Activated CD4-positive, CD25-positive, alpha-beta regulatory T cell treated with anti-CD3 and anti-CD28 coated beads, Interleukin-2, amount 50 U/mL, for 72 hours (primary cell): ENCODE measurements at regions not wholly inside any gene's neighbourhood (a gene's known extent, or its start where the extent isn't known, plus 50 kb on each side); places are given as distances from the start of the nearest gene placed in this dataset.

Source experiments
- DNase-seq: peaks from one replicate; pipeline ENCODE4 v3.0.0; 2021

DNA sequence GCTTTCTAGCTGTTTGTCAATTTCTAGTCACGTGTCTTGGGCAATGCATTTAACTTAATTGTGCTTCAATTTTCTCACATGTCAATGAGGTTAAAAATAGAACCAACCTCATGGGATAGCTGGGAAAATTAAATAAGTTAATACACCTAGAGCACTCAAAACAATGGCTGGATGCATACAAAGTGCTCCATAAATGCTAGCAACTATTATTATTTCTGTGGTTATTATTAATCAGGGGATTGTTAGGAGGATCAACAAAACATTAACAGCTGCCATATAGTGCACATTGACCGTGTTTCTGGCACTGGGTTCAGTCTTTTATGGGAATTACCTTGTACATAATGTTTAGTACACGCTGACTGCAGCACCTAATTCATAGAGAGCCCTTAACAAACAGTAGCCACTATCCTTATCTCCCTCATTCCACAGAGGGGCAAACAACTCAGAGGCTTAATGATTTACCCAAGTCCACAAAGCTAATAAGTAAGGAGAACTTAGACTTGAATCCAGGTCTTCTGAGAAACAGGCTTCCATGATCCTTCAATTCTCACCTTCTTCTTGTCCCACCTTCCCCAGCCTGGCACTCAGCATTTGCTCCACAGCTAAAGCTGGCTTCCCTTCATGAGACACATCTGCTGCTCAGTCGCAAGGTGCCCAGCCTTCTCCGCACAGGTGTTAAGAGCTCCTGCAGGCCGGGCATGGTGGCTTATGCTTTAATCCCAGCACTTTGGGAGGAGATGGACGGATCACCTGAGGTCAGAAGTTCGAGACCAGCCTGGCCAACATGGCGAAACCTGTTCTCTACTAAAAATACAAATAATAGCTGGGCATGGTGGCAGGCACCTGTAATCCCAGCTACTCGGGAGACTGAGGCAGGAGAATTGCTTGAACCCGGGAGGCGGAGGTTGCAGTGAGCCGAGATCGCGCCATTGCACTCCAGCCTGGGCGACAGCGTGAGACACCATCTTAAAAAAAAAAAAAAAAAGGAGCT lies 137.4 kb upstream of the ABCA1 start:
- DNase-seq, result no peak

DNA sequence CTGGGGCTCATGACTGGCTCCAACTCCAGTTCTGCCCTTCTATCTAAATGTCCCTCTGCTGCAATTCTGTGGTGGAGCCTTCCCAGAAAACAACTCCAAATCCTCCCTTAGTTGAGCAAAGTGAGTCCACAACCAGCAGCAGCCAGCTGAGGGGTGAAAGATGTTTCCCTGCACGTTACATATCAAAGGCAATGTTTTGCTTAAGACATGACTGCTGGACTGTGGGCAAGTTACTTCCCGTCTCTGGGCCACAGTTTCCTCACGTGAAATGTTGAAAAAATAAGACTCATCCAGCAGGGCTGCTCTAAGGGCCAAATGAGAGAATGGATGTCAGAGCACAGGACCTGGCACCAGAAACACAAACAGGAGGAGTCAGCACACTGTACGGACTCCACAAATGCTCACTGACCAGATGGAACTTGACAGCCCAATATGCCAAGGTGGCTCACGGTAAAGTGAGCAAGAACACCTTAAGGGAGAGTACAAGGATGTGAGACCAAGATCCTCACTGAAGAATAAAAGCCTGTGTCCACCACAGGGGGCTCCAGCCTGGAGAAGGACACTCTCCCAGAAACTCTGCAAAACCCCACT lies 138.4 kb upstream of the ABCA1 start:
- DNase-seq, result no peak

DNA sequence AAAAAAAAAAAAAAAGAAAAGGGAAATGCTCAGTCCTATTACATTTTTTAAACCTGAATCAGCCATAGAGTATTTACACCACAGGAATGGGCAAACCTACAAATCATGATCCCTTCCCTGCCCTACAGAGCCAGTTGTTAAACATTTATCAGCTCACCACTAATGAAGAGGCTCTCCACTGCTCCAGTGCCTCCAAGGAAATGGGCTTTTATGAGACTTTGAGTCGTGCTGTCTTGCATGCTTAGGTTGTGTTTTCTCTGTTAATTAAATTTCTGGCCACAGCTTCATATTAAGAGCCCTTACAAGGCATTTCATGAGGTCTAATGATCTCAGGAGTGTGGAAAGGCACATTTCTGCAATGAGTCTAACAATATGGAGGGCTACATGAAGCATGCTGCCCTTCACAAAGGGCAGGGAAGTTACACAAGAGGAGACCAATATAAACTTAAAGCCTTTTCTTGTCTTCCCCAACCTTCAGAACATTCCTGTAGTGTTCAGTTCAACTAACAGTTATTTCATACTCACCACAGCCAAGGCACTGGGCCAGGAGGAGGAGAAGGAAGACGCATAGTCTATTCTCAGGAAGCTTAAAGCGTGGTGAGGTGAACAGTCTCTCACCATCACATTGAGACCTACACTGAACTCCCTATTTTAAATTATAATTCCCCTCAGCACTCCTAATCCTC lies 140.1 kb upstream of the ABCA1 start:
- DNase-seq, result no peak

DNA sequence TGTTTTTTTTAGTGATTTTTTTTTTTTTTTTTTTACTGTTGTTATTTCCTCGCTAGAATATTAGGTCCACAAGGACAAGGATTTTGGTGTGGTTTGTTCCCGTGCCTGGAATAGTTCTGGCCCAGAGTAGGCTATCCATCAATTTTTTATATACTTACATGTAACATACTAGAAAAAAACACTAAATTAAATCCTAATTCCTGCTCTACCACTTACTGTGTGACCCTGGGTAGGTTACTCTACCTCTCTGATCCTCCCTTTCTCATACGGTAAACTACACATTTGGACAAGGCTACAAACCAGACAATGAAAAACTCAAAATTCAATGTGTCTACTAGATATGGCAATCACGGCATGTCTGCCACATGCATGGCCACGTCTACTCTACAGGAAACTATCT lies 141.3 kb upstream of the ABCA1 start:
- no peak for DNase-seq

DNA sequence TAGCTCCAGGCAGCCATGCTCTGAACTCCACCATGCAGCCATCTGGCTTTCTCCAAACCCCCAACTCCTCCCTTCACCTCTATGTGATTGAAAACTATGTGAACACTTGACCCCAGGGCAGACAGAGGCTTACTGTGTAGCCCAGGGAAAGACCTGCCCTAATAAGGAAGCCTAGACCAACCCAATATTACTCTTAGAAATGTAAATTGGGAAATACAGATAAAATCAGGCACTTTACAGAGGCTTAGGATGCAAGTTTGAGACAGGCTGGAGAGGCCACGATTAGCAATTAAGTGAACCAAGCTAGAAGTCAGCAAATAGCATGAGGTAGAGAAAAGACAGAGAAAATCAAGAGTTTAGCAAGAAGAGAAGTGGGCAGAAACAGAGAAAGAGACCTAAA lies 141.7 kb upstream of the ABCA1 start:
- DNase-seq, result no peak

DNA sequence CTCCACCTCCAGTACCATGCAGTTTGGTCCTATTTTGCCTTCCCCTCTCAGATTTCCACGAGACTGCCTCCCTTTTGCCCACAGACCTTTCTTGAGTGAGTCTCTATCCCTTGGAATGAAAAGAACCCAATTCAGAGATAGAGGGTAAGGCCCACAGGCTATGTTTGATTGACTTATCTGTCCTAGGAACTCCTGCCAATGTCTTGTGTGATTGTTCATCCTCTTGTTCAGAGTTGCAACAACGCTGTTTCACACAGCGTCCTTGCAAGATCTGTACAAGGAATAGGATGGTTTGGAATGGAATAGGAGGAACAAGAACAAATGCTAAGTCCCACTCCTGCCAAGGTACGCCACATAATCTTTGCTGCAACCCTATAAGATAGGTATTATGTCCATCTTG lies 142.2 kb upstream of the ABCA1 start:
- DNase-seq, result no peak

DNA sequence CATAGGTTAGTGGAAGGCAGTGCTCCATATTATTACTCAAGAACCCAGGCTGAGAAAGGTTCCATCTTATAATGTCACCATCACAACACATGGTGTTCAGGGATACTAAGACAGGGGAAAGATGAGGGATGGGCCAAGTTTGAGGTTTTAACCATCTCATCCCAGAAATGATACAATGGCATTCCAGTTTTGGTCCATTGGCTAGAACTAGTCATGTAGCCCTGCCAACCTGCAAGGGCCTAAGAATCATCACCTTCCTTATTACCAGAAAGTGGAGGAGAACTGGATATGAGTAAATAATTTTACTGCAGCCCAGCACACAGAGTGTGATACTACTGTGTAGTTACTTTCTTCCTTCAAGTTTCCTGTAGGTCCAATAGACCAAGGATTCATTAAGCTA lies 144.5 kb upstream of the ABCA1 start:
- no peak for DNase-seq

DNA sequence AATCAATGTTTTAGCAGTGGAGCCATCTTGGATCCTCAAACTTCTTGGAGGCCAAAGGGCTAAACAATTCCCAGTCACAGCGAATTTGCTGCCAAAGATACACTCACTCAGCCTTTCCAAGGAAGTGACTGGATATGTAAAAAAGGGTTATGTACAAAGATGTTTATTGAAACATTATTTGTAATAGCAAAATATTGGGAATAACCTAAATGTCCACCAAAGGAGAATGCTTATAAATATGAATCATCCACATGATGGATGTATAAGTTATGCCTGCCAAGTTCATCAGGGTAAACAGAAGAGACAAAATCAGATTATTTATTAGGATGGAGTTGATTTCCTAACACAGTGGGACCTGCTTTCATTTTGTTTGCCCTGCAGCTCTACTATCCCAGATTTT lies 145.2 kb upstream of the ABCA1 start:
- DNase-seq, result no peak

DNA sequence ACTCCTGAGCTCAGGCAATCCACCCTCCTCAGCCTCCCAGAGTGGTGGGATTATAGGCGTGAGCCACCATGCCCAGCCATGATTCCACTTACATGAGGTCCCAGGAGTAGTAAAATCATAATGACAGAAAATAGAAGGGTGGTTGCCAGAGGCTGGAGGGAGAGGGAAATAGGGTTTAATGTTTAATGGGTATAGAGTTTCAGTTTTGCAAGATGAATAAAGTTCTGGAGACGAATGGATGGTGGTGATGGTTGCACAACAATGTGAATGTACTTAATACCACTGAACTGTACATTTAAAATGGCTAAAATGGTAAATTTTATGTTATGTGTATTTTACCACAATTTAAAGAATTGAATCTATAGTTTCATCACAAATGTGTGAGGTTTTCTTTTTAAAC lies 146.5 kb upstream of the ABCA1 start:
- no peak for DNase-seq

DNA sequence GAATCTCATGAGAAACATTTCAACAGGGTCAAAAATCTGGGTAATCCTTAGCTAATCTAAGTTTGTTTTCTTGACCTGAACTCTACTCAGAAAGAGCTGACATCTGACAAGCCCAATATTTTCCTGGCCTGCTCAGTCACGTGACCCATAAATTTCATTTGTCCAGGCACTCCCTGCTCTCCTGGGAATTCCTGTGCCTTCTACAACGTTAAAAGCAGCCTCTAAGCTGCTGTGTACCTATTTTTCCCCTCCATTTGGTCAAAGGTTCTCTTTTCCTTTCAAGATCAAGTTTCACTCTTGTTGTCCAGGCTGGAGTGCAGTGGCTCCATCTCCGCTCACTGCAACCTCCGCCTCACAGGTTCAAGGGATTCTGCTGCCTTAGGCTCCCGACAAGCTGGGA lies 148.8 kb upstream of the ABCA1 start:
- DNase-seq, result no peak

DNA sequence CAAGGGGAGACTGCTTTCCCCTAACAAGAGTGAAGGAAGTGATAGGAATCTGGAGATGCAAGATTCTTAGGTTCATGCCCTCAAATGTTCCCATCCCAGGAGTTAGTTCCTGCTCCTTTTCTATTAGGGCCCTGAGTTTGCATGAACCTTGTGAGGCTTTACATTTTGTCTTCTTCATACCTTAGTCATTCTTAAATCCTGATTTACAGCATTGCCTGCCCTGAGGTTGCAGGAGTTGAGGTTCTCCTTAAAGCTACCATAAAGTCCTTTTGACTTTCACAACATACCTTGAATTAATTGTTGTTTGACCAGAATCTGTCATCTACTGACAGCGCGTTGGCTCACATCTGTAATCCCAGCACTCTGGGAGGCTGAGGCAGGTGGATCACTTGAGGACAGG lies 151.5 kb upstream of the ABCA1 start:
- DNase-seq, result no peak

DNA sequence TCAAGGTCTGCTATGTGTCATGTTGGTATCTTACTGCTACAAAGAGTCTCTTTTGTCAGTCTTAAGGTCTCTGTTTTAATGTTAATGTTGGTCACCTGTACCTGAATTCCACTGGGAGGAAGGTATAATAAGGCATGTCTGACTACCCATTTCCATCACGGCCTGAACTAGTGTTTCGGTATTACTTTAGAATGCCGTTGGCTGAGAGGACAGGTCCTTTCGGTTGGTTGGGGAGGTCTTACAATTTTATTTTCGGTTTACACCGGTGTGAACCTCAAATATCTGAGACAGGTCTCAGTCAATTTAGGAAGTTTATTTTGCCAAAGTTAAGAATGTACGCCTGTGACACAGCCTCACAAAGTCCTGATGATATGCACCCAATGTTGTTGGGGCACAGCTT lies 154.9 kb upstream of the ABCA1 start:
- no peak for DNase-seq

DNA sequence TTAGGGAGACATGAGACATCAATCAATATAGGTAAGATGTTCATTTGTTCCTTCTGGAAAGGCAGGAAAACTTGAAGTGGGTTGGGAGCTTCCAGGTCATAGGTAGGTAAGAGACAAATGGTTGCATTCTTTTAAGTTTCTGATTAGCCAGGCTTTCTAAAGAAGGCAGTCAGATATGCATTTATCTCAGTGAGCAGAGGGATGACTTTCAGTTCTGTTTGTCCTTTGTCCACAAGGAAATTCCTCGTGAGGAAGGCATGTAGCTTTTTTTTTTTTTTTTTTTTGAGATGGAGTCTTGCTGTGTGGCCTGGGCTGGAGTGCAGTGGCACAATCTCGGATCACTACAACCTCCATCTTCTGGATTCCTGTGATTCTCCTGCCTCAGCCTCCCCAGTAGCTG lies 155.3 kb upstream of the ABCA1 start:
- no peak for DNase-seq

DNA sequence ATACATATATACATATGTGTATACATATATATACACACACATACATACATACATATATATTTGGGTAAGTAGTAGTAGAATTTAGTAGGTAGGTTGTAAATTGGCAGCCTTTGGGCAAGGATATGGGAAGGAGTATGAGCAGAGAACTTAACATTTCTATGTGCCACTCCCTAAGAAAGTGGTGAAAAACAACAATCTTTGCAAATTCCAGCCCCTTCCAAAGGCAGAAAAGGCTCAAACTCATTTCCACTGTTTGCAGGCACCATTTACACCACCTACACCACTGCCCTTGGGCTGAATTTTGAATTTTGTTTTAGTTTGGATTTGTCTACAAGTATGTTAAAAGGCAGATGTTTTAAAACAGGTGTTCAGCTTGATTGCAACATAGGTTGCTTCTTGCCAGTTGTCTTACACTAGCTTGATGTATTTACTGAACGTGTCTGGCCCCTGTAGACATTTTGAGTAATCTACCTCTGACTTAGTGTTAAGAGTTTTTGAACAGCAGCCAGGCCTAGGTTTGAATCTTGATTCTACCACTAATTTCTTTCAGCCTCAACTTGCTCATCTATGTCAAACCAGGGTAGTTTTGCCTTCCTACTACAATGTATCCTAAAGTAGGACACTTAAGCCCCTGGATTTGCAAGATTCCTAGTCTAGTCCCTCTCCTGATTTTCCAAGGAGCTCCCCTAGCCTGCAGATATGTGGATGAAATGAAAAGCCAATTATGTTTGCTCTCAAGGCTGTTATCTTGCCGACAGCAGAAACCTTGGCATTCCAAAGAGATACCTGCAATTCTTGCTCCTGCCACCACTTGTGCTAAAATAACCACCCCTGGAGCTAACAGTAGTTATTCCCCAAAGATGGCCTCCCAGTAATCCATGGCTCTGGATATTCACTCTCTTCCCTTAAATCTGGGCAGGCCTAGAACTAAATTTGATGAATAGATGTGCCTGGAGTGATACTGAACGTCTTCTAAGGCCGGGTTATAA lies 156.2 kb upstream of the SLC44A1 start:
- no peak for DNase-seq

DNA sequence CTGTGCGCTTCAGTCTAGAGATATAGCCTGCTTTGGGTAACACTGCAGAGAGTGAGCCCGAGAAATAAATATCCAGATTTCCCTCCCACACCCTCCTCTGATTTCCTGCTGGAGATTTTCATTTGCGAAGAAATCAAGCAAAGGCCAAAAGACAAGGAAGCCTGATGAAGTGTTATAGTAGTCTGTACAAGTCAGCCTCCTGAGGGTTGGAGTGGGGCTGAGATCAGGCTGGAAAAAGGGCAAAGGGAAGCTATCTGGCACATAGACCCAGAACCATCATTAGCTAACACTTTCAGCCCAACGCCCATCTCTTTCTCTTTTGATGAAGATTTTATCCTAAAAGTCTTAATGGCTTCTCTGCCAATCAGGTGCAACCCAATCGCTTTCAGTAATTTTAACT lies 154.6 kb upstream of the SLC44A1 start:
- no peak for DNase-seq

DNA sequence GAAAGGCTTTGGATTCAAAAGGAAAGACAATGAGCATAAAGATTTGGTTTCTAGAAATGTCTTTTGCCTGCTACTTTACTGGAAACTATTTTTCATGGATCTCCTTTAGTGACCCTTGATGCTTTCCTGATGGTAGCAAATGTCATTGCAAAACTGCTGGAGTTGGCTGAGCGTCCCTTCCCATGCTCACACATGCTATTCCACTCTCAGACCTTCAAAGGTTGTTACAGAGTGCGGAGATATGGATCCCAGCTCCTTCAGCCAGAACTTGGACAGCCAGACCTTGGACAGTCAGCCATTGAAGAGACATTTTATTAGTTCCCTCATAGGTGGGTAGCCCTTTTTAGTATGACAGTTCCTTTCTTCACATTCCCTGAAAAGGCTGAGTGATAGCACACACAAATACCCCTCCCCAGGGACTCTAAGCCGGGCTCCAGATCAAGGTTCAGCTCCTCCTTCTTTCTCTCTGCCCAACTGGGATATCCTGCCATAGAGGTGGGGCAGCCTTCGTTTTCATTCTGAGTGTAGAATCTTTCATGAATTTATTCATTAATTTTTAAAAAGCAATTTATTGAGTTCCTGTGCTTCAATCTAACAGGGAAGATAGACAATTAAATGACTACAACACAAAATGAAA lies 153.3 kb upstream of the SLC44A1 start:
- DNase-seq, result no peak

DNA sequence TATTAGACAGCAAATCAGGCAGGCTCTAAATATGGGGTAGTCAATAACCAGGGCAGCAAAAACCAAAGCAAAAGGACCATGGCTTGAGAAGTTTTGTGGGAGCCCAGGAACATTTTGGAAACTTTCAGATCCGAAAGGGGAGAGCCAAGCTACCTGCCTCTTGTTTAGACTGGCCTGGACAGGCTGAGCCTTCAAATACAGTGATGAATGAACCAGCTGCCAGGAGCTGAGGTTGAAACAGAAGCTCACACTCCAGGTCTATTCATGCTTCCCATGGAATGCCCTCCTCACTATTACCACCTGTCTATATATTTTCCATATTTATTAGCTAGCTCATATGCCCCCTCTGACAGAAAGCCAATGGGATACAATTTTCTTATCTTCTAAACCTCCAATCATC lies 150.8 kb upstream of the SLC44A1 start:
- no peak for DNase-seq

DNA sequence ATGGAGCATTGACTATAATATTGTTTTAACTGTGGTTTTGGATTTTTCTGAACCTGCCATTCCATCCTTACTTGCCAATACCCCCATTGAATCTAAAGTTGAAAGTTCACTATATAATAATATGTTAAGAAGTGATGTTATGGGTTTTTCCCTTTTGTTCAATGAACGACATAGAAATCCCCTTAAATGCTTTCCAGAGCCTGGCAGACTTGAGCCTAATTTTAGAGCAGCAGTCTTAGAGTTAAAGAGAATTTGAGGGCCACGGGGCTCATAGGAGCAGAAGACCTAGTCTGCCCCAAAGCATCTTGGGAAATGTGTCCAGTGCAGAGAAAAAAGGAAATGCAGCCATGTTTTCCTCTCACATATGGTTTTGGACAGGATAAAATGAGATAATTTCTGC lies 146.1 kb upstream of the SLC44A1 start:
- DNase-seq, result no peak

DNA sequence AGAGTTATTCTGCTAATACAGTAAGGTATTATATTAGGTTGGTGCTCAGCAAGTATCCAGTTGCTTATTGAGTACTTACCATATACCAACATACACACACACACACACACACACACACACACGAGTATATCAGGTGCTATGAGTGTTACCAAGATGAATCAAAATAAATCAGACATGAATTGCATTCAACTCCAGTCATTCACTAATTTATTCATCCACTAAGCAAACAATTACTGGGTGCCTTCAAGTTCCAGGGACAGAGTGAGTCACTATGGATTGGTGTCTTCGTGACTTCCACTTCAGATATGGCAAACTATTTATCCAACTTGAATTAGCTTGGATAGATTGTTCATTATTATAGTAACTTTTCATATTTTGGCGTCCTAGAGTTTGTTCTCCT lies 140.7 kb upstream of the SLC44A1 start:
- DNase-seq, result no peak

DNA sequence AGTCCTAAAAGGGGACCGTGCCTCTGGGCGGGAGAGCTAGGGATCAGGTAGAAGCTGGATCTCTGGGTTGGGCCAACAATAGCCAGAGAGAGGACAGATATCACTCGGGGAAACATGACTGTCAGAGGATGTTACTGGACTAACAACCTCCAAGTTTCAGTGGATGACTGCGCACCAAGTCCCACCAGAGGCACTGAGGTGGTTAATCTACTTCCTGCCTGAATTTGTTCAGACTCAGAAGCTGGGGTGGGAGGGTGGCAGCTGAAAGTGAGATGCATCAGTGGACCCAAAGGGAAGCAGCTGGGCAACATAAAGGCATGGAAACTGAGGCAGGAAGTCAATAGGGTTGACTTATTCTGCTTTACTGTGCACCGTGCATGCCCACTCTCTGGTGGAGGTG lies 130.1 kb upstream of the SLC44A1 start:
- no peak for DNase-seq

DNA sequence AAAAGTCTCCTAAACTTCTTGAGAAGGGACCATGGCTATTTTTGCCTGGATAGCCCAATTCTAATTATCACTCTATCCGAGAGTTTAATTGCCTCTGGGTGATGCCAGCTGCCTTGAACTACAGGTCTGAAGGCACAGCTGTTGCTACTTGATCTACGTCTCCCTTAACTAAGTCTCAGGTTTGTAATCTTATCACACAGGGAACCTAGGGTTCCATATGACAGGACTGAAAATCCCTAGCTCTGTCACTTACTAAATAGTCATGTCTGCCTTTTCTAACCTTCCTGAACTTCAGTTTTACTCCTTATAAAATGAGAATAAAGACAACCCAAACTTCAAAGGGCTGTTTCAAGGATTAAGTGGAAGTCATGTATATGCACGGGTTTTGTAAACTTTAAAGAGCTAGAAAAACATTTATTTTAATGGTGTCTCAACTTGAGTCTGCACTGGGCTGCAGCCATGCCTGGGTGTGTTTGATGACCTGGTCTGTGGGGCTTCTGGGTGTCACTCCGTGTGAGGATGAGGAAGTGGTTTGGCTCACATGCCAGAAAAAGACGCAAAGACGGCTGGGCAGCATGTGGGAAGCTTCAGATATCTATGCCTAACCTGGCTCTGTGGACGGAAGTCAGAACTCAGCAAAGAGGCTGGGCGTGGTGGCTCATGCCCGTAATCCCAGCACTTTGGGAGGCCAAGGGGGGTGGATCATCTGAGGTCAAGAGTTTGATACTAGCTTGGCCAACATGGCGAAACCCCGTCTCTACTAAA lies 129.3 kb upstream of the SLC44A1 start:
- no peak for DNase-seq
